GM10248 (cell line): ENCODE measurements at regions not wholly inside any gene's neighbourhood (a gene's known extent, or its start where the extent isn't known, plus 50 kb on each side); places are given as distances from the start of the nearest gene placed in this dataset.

Source experiments
- CTCF ChIA-PET: fragments of 300-600 bp; sonication (Branson Sonifier 250); formaldehyde crosslinking; extraction: SDS; loops from one replicate; lab custom pipeline; 2021; ENCODE audit warnings: antibody characterized with exemption; lab: Yijun Ruan, JAX
- POLR2A ChIA-PET: fragments of 350-650 bp; sonication (Branson Sonifier 250); formaldehyde crosslinking; extraction: SDS; loops from one replicate; lab custom pipeline; 2020; ENCODE audit warnings: antibody characterized with exemption; lab: Yijun Ruan, JAX
- DNase-seq: peaks from one replicate; pipeline ENCODE4 v3.0.0; 2012; ENCODE audit errors: extremely low spot score
- TF ChIP-seq, protein P1 (sequence below): IDR thresholded peaks from 2 replicates; pipeline ENCODE4 v1.5.1; 2012; ENCODE audit warnings: mild to moderate bottlenecking, low read depth; ENCODE audit errors: extremely low read depth, missing control alignments, control extremely low read depth

DNA sequence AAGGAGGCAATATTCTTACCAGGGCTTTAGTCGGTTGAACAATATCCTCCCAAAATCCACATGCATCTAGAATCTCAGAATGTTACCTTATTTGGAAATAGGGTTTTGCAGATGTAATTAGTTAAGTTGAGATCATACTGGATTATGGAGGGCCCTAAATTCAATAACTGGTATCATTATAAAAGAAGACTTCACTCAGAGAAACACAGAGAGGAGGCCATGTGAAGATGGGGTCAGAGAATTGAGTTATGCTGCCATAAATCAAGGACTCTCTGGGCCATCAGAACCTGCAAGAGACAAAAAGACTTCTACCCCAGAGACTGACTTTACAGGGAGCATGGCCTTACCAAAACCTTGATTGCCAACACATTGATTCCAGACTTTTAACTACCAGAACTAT, 1611.1 kb downstream of the SLITRK5 start:
- CTCF ChIA-PET: no interaction called here
- TF ChIP-seq, protein P1, sequence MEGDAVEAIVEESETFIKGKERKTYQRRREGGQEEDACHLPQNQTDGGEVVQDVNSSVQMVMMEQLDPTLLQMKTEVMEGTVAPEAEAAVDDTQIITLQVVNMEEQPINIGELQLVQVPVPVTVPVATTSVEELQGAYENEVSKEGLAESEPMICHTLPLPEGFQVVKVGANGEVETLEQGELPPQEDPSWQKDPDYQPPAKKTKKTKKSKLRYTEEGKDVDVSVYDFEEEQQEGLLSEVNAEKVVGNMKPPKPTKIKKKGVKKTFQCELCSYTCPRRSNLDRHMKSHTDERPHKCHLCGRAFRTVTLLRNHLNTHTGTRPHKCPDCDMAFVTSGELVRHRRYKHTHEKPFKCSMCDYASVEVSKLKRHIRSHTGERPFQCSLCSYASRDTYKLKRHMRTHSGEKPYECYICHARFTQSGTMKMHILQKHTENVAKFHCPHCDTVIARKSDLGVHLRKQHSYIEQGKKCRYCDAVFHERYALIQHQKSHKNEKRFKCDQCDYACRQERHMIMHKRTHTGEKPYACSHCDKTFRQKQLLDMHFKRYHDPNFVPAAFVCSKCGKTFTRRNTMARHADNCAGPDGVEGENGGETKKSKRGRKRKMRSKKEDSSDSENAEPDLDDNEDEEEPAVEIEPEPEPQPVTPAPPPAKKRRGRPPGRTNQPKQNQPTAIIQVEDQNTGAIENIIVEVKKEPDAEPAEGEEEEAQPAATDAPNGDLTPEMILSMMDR: no peak
- DNase-seq: no peak
- POLR2A ChIA-PET: no interaction called here

DNA sequence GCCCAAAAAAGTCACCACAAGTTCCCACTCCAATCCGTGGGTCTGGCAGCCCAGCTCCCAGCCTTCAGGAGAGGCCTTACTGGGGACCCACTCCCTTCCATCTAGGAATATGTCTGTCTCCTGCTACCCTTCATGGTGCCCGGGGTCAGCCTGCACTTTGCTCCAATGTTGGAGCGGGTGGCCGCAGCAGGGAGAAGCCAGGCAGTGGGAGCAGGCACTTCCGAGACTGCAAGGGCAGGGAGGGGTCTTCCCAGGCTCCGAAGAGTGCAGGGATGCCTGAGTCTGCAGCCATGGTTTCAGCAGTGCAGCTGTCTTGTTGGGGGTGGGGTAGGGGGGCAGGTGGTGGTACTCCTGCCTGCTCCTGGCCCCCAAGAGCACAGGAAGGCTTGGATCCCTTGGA, 1616.2 kb downstream of the SLITRK5 start:
- no peak for DNase-seq
- ChIA-PET POLR2A (no interaction called here), CTCF (interaction anchor here (0.9 kb wide), 1 partner anchor 29 kb away, joined by 3 read pairs; no protein-coding TSS in a partner anchor)
- TF ChIP-seq, protein P1: no peak

DNA sequence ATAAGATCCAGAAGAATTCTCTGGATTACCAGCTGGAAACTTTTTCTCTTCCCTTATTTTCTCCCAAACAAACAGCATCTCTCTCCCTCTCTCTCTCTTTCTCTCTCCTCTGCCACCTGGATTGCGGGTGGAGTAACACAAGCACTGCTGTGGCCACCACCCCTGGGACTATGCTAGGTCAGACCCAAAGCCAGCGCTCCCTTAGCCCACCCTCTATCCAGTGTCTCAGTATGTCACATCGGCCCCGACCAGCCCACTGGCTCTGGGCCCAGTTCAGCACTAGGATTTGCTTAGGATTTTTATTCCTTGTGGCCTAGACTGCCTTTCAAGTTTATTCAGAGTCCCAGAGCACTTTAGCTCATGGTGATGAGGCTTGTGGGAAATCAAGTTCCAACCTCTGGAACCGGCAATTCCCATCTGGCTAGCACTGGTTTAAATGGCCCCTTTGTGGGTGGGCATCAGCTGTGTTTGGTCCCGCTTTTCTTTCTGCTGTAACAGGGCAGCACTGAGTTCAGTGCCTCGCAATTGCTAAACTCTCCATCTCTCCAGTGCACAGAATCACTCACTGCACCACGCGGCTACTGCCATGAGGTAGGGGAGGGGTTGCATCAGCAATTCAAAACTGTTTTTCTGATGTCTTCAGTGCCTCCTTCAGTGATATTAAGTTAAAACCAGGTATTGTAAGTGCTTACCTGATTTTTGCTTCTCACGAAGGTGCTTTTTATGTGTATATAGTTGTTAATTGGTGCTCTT, 1623.1 kb downstream of the SLITRK5 start:
- CTCF ChIA-PET: no interaction called here
- no peak for DNase-seq
- TF ChIP-seq, protein P1: no peak
- POLR2A ChIA-PET: no interaction called here

DNA sequence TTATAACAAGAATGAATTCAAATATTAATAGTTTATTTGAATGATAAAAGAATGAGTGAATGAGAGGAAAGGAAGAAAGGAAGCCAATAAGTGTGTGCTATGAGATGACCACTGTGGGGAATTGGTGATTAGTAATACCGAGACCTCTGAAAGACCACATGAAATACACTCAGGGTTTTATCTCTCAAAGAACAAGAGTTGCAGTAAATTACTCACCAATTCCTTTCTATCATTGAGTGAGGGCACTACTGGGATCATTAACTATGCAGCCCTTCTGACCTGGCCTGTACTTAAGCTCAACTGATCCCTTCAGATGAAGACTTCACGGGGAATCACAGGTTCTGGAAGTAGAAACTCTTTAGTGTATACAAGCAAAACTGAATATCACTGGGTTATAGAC, 1636.1 kb downstream of the SLITRK5 start:
- POLR2A ChIA-PET: no interaction called here
- CTCF ChIA-PET: interaction anchor here (1.3 kb wide), 1 partner anchor 16 kb away, joined by 3 read pairs; no protein-coding TSS in a partner anchor
- no peak for DNase-seq
- TF ChIP-seq, protein P1: no peak

DNA sequence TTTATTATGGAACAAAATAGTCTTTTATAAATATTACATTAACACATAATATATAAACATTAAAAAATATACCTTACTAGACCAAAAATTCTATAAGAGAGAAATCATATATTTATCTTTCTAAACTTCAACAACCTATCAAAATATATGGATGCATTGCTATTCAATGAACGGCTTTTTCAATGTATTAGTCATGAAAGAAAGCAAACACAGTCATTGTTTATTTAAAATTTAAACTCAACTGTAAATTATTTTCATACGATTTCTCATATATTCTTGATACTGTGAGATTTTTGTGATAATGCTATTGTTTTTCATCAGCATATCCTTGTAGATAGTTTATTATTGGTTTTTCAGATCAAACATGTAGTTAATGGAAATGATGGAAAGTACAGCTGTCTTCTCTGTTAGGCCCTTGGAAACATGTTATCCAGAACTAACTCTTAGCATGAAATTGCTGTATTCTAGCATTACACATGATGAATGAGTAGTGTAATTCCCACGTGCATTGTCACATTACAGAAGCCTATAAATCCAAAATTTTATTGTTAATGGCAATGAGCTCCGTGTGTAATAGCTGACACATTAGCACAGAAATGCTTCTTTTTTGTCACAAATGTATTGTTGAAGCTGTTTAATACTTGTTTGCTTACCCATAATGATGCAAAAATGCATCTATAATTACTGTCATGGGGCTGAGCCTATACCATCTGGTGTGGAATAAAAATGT, 1639.9 kb downstream of the SLITRK5 start:
- ChIA-PET POLR2A (no interaction called here), CTCF (no interaction called here)
- TF ChIP-seq, protein P1: no peak
- DNase-seq: no peak

DNA sequence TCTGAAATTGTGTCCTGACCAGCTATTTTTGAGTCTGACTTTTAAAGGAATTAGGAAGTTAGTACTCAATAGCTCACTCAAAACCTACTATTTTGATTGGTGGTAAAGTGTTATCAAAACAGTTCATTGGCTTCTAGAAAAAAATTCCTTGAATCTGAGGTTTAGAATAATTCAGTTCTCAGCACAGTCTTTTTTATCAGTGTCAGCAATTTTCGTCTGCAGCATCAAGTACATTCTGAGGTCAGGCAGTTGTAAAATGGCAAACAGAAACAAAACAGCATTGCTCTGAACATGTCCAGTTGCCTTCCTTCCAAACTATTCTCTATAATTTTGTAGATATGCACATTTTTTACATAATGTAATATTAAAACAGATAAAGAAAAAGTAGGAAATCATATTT, 1644.1 kb downstream of the SLITRK5 start:
- ChIA-PET CTCF (no interaction called here), POLR2A (no interaction called here)
- DNase-seq: no peak
- TF ChIP-seq, protein P1: no peak
